HG03571 (cell line): ENCODE measurements at regions not wholly inside any gene's neighbourhood (a gene's known extent, or its start where the extent isn't known, plus 50 kb on each side); places are given as distances from the start of the nearest gene placed in this dataset.

Source experiments
- ATAC-seq: cut with Tn5 transposase; IDR thresholded peaks from one replicate; pipeline ENCODE4 v1.9.1; 2021; ENCODE audit not compliant: unreplicated experiment

DNA sequence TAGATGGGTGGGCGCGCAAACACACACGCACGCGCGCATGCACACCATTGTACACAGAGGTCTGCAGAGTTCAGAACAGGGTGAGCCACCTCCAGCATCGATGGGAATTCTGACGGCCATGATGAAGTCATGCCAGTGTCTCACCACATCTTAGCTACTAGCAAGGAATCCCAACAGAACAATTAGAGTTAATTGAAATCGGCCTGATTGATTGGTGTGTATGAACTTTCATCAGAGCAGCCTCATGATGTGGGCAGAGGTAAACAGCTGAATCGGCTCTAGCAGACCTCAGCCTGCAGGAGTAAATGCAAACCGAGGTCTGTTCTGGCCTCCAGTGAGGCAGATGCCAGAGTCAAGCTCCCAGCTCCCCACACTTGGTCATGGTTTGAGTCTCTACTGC, 200.6 kb downstream of the CBLN1 start:
- no peak for ATAC-seq

DNA sequence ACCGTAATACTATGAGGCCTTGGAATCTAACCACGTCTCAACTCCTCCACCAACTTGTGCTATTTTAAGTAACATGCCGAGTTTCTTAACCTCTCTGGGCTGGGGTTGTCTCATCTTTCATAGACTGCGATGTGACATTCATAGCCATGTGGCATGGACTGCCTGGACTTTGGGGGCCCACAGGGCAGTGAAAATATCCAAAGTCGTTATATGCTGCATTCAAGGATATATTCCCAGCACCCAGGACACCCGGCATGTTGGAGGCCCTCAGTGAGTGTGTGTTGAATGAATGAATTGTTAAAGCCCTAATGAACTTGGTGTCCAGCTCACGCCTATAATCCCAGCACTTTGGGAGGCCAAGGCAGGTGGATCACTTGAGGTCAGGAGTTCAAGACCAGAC, 203.1 kb downstream of the CBLN1 start:
- ATAC-seq: no peak

- no peak for ATAC-seq
Measured at GRCh38 chr16:49078104-49078503, 203.5 kb downstream of the CBLN1 start.

- ATAC-seq: no peak
Measured at GRCh38 chr16:49075709-49076108, 205.9 kb downstream of the CBLN1 start.

GRCh38 chr16:49068224-49068623, 213.4 kb downstream of the CBLN1 start:
- no peak for ATAC-seq

- no peak for ATAC-seq
Measured at GRCh38 chr16:49067776-49068175, 213.9 kb downstream of the CBLN1 start.

DNA sequence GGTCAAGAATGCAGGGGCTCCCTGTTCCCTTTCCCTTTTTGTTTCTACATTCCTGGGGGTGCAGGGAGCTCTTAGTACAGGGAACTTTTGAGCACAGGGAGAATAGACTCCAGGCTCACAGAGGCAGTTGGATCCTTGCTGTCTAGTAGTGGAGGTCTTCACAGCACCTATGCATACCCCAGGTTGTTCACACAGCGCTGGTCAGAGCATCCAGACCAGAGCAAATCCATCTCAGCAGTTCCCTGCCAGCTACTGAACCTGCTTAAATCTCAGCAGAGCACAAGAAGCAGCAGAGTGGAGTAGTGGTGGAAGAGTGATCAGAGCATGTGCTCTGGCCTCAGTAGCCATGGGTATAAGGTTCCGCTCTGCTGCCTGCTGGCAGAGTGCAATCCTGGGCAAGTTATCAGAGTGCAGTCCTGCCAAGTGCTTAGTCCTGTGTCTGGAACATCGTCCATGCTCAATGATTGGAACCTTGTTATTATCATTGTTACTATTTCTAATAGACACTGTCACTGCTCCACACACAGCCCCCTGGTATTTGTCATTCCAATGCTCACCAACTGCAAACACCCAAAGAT, 220.4 kb downstream of the CBLN1 start:
- ATAC-seq: no peak

DNA sequence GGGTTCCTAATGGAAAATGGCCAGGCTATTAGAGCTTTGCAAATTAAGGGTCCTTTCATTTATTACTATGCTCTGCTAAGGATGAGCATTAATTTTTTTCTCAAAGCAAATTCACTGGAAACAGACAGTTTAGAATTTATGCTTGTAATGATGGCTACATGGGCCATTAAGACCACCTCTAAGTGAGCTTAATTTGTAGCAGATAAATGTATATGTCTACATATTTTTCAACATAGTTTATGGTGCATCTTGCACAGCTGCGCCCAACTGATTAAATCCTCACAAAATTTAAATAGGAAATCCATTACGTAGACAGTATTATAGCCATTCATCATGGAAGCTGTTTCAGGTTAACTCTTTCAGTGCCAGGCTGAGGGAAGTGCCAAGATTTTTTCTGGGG, 220.9 kb downstream of the CBLN1 start:
- no peak for ATAC-seq

DNA sequence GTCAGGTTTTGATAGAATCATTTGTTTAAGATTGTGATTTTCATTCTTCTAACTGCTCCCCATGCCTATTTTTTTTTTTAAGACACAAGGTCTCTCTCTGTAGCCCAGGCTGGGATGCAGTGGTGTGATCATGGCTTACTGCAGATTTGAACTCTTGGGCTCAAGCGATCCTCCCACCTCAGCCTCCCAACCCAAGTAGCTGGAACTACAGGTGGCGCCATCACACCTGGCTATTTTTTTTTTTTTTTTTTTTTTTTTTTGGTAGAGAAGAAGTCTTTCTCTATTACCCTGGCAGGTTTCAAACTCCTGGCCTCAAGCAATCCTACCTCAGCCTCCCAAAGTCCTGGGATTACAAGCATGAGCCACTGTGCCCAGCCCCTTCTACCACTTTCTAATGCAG, 223.3 kb downstream of the CBLN1 start:
- ATAC-seq: no peak

- ATAC-seq: no peak
Measured at GRCh38 chr16:49057936-49058335, 223.7 kb downstream of the CBLN1 start.

GRCh38 chr16:49057391-49057790, 224.2 kb downstream of the CBLN1 start:
- ATAC-seq: no peak

DNA sequence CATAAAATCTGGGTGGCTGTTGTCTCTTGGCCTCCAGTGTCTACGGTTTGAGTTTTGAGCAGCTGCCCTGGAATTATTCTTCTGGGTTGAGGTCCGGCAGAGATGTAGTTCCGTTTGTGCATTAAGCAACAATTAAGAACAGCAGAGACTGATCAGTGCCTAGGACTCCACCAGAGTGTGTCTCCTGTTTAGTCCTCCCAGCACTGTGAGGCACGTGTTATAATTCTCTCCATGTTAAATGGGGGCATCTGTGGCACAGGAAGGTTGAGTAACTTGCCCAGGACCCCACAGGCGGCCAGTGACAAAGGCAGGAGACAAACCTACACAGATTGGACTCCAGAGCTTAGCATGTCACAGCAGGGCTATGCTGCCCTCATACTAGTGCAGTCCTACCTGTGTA, 225.1 kb downstream of the CBLN1 start:
- ATAC-seq: no peak

- no peak for ATAC-seq
Measured at GRCh38 chr16:49055824-49056545, 225.7 kb downstream of the CBLN1 start.

DNA sequence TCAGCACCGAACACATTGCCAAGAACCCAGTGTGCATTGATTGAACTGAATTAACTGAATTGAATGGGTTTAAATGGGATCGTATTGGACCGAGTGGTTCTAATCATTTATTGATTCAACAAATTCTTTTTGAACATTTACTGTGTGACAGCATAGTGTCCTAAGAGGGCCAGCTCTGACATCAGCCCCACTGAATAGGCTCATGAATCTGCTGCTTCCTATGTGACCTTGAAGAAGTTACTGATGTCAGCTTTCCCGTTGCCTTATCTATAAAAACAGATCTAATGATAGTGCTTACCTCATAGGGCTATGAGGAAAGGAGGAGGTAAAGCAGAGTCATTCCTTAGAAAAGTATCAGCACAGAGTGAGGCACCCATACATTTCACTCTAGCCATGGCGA, 226.3 kb downstream of the CBLN1 start:
- no peak for ATAC-seq

- ATAC-seq: no peak
Measured at GRCh38 chr16:49054606-49055005, 227.0 kb downstream of the CBLN1 start.

GRCh38 chr16:49052846-49053245, 228.8 kb downstream of the CBLN1 start:
- no peak for ATAC-seq

DNA sequence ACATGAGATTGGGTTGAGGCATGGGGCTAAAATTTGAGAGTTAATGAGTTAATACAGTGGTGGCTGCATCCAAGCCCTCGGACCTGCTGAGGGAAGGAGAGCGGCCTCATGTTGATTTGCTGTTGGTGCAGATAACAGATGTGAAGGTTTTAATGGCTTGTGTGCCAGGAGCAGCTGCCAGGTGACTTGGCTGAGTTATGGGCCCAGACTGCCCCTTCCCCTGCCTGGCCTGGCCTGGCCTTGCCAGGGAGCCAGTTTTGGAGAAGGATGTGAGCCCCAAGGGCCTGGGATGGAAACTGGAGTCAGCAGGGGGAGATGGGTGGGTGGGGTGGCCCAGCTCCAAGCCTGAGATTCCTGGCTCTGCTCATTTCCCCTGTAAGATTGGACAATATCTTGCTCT, 230.1 kb downstream of the CBLN1 start:
- ATAC-seq: no peak

DNA sequence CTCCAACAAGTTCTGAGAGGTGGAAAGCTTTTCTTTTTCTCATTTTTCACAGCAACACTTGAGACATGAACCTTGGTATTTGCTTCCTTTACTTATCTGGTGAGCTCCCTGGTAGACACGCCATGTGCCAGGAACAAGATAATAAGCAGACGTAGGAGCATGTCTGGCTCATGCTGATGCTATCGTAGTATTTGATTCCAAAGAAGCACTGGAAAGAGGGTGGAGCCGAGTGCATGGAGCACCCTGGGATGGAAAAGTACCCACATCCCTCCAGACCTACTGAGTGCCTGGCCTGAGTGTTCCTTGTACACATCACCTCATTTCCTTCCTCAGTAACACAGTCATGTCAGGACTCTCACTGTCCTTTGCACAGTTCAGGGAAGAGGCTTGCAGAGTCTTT, 231.0 kb downstream of the CBLN1 start:
- ATAC-seq: no peak

DNA sequence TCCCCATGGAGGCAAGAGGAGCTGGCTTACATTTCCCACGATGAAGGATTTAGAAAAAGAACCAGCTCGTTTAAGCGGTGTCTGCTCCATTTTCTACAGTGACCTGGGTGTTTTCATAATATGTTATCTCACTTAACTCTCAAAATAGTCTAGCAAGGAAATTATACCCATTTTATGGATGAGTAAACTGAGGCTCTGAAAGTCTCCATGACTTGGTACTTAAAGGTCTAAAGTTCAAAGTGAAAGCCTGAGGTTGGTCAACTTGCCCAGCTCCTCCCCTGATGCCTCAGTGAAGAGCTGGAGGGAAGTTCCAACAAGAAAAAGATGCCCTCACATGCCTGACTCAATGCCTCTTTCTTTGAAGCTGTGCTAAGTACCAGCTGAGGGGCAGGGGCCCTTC, 232.0 kb downstream of the CBLN1 start:
- ATAC-seq: no peak

- no peak for ATAC-seq
Measured at GRCh38 chr16:49049191-49049590, 232.4 kb downstream of the CBLN1 start.

GRCh38 chr16:49048557-49048956, 233.1 kb downstream of the CBLN1 start:
- no peak for ATAC-seq

- ATAC-seq: no peak
Measured at GRCh38 chr16:49036126-49036525, 245.5 kb downstream of the CBLN1 start.

DNA sequence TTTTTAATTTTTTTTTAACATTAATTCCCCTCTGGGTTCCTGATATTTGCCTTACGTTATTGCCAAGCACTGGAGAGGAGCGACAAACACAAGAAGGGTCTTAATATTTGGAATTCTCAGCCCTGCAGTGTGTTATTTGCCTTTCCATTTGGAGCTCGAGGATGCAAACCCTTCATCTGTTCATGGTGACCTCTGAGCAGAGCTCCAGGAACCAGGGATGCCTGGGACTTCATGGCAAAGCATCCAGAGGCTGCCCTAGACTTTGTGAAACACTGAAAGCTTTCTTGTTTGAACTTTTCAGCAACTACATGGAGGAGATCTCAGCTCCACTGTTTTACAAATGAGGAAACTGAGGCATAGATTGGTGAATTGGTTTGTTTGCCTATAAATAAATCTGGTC, 254.2 kb downstream of the CBLN1 start:
- no peak for ATAC-seq
